GM12878 (cell line): ENCODE measurements at regions not wholly inside any gene's neighbourhood (a gene's known extent, or its start where the extent isn't known, plus 50 kb on each side); places are given as distances from the start of the nearest gene placed in this dataset.

Source experiments
- ATAC-seq: fragments of 200-7000 bp; cut with Tn5 transposase; 3 replicates; pipeline ENCODE4 v1.9.1; 2020; ENCODE audit warnings: mild to moderate bottlenecking, moderate library complexity
- BruUV-seq: library from RNA; stranded (reverse); fragments of 400-500 nt; replicated peaks from 2 replicates; lab custom pipeline; 2021; lab: Mats Ljungman, UMichigan
- CTCF ChIA-PET: fragments of 300-600 bp; sonication (Branson Sonifier 250); formaldehyde crosslinking; extraction: SDS; loops from one replicate; lab custom pipeline; 2021; ENCODE audit warnings: inconsistent platforms; lab: Yijun Ruan, JAX
- POLR2A ChIA-PET: fragments of 350-600 bp; formaldehyde crosslinking; extraction: SDS; loops from one replicate; lab custom pipeline; 2021; ENCODE audit warnings: inconsistent platforms; lab: Charles Lee
- RAD21 ChIA-PET: fragments of 300-600 bp; sonication (Branson Sonifier 250); formaldehyde crosslinking; loops from one replicate; lab custom pipeline; 2023; ENCODE audit warnings: antibody characterized with exemption; ENCODE audit not compliant: unreplicated experiment; lab: Charles Lee
- SMC1A ChIA-PET: fragments of 300-600 bp; sonication (Branson Sonifier 250); formaldehyde crosslinking; loops from one replicate; lab custom pipeline; 2023; ENCODE audit not compliant: unreplicated experiment, uncharacterized antibody; lab: Charles Lee
- DNase-seq: peaks from one replicate; pipeline ENCODE4 v3.0.0-alpha.2; 2011; ENCODE audit warnings: low read depth, low spot score
- FAIRE-seq: peaks from 3 replicates; lab custom pipeline; 2011; peaks lifted over from hg19 to GRCh38; lab: Jason Lieb, UNC
- H2AFZ ChIP-seq: 2 replicates; pipeline ENCODE4 v1.6.0; 2011; ENCODE audit warnings: low read depth, low read length, control low read depth; ENCODE audit not compliant: control insufficient read depth
- H3K27ac ChIP-seq: 2 replicates; pipeline ENCODE4 v1.5.1; 2011; ENCODE audit warnings: control low read depth; ENCODE audit not compliant: control insufficient read depth, insufficient read depth
- H3K27me3 ChIP-seq, 2 experiments: replicated peaks in 1 of 2; 2 replicates each; pipeline versions ENCODE4 v1.6.0 to v1.6.1; 2011; ENCODE audit warnings: low read length in 1 of 2; ENCODE audit not compliant: control insufficient read depth in 2 of 2, insufficient read depth in 2 of 2
- H3K36me3 ChIP-seq, 2 experiments: 2 replicates each; pipeline ENCODE4 v1.5.1; 2011; ENCODE audit warnings: low read length in 1 of 2; ENCODE audit not compliant: control insufficient read depth in 2 of 2, insufficient read depth in 2 of 2
- H3K4me1 ChIP-seq: 2 replicates; pipeline ENCODE4 v1.6.1; 2011; ENCODE audit warnings: mild to moderate bottlenecking, low read length, moderate library complexity, mixed read lengths; ENCODE audit not compliant: control insufficient read depth, insufficient read depth
- H3K4me2 ChIP-seq: 2 replicates; pipeline ENCODE4 v1.6.0; 2011; ENCODE audit warnings: control low read depth; ENCODE audit not compliant: control insufficient read depth, insufficient read depth
- H3K4me3 ChIP-seq: fragments of 200-600 bp; sonication (generic); 2 replicates; pipeline ENCODE4 v1.5.1; 2016
- H3K79me2 ChIP-seq: 2 replicates; pipeline ENCODE4 v1.6.0; 2011; ENCODE audit warnings: low read length; ENCODE audit not compliant: control insufficient read depth, insufficient read depth
- H3K9ac ChIP-seq: 2 replicates; pipeline ENCODE4 v1.8.0; 2011; ENCODE audit warnings: low read length, control low read depth, mixed read lengths; ENCODE audit not compliant: control insufficient read depth, insufficient read depth
- H3K9me3 ChIP-seq: replicated peaks from 3 replicates; pipeline ENCODE4 v1.5.1; 2011; ENCODE audit warnings: mild to moderate bottlenecking, low read length; ENCODE audit not compliant: control insufficient read depth, insufficient read depth
- H4K20me1 ChIP-seq: 2 replicates; pipeline ENCODE4 v1.6.0; 2011; ENCODE audit not compliant: control insufficient read depth, insufficient read depth
- GABPA ChIP-seq: IDR thresholded peaks from 2 replicates; pipeline ENCODE4 v1.6.1; 2014; ENCODE audit warnings: antibody characterized with exemption, low read depth, mild to moderate bottlenecking, inconsistent platforms
- KLF5 ChIP-seq: fragments of 450-650 bp; IDR thresholded peaks from 2 replicates; pipeline ENCODE4 v1.6.1; 2014; ENCODE audit warnings: mild to moderate bottlenecking; ENCODE audit not compliant: partially characterized antibody
- LARP7 ChIP-seq: fragments of 450-650 bp; IDR thresholded peaks from 2 replicates; pipeline ENCODE4 v1.6.1; 2017; ENCODE audit warnings: mild to moderate bottlenecking
- MEF2A ChIP-seq: IDR thresholded peaks from 2 replicates; pipeline ENCODE4 v1.6.1; 2011; ENCODE audit warnings: low read depth, mild to moderate bottlenecking, low read length, moderate library complexity; ENCODE audit not compliant: insufficient read depth
- RAD21 ChIP-seq: IDR thresholded peaks from 2 replicates; pipeline ENCODE4 v1.6.1; 2011; ENCODE audit warnings: mild to moderate bottlenecking, low read depth, low read length, moderate library complexity; ENCODE audit not compliant: insufficient read depth
- SIN3A ChIP-seq: IDR thresholded peaks from 2 replicates; pipeline ENCODE4 v1.6.1; 2012; ENCODE audit warnings: low read depth, low read length, improper control_type of control experiment
- SIX5 ChIP-seq: IDR thresholded peaks from 2 replicates; pipeline ENCODE4 v1.6.1; 2011; ENCODE audit warnings: mild to moderate bottlenecking, low read depth, low read length, moderate library complexity; ENCODE audit not compliant: severe bottlenecking
- WGBS: methylation state at CpG from one replicate; pipeline ENCODE4 v1.1.6; 2016; ENCODE audit warnings: low lambda C conversion rate; ENCODE audit not compliant: insufficient replicate concordance, insufficient coverage; ENCODE audit errors: missing lambda C conversion rate; 5-methylcytosine and 5-hydroxymethylcytosine counted together
- in situ Hi-C: fragments of 300-500 bp; cut with MboI; formaldehyde crosslinking; loops from 9 replicates; pipeline ENCODE4 v1.14.3; 2018; ENCODE audit warnings: mixed read lengths
- intact Hi-C: fragments of 100-400 bp; cut with micrococcal nuclease; formaldehyde crosslinking; loops from one replicate; pipeline ENCODE4 v1.14.2; 2022; ENCODE audit not compliant: unreplicated experiment
- TF ChIP-seq, protein P1 (sequence below): IDR thresholded peaks from 2 replicates; pipeline ENCODE4 v1.6.1; 2011; ENCODE audit warnings: low read depth, mild to moderate bottlenecking, low read length, moderate library complexity, borderline replicate concordance; ENCODE audit errors: extremely low read depth
- TF ChIP-seq, protein P2 (sequence below): fragments of 450-650 bp; IDR thresholded peaks from 2 replicates; pipeline ENCODE4 v1.6.1; 2017; ENCODE audit warnings: mild to moderate bottlenecking, moderate library complexity
- TF ChIP-seq, protein P3 (sequence below): fragments of 450-650 bp; formaldehyde crosslinking; IDR thresholded peaks from 2 replicates; pipeline ENCODE4 v1.4.0; 2020; ENCODE audit warnings: mild to moderate bottlenecking, moderate library complexity
- TF ChIP-seq, protein P4 (sequence below): IDR thresholded peaks from 2 replicates; pipeline ENCODE4 v1.6.1; 2012; ENCODE audit warnings: low read depth, low read length, improper control_type of control experiment

DNA sequence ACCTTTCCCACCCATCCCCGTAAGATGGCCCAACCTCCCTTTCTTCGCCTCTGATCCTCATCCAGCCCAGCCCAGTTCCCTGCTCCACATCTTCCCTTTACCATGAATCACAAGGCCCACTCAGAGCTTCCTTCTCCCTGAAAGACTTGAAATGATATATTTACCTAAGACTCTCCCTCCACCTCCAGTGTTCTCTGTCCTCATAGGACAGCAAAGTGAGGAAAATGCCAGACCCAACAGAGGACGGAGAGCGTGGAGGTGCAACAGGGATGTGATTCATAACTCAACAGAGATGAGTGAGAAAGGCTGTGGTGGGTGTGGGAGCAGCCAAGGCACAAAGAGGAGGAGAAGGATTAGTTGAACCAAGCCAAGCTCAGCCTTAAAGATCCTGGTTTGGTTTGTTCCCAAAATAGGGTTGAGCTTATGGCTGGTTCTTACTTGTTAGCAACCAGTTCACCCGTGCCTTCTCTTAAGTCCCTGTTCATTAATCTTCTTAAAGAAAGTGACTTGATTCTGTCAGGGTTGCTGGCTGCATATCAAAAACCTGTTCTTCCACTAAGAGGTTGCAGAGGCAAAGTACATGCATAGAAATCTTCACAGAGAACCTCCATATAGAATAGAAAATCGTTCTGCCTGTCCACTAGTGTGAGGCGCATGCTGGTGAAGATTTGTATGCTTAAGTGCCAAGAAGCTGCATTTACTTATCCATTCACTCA, 183.2 kb downstream of the ACTL7B start (continued):
- TF ChIP-seq, protein P1, sequence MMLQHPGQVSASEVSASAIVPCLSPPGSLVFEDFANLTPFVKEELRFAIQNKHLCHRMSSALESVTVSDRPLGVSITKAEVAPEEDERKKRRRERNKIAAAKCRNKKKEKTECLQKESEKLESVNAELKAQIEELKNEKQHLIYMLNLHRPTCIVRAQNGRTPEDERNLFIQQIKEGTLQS = no peak
- TF ChIP-seq RAD21 (no peak), LARP7 (no peak), GABPA (no peak), MEF2A (no peak)
- TF ChIP-seq, protein P2, sequence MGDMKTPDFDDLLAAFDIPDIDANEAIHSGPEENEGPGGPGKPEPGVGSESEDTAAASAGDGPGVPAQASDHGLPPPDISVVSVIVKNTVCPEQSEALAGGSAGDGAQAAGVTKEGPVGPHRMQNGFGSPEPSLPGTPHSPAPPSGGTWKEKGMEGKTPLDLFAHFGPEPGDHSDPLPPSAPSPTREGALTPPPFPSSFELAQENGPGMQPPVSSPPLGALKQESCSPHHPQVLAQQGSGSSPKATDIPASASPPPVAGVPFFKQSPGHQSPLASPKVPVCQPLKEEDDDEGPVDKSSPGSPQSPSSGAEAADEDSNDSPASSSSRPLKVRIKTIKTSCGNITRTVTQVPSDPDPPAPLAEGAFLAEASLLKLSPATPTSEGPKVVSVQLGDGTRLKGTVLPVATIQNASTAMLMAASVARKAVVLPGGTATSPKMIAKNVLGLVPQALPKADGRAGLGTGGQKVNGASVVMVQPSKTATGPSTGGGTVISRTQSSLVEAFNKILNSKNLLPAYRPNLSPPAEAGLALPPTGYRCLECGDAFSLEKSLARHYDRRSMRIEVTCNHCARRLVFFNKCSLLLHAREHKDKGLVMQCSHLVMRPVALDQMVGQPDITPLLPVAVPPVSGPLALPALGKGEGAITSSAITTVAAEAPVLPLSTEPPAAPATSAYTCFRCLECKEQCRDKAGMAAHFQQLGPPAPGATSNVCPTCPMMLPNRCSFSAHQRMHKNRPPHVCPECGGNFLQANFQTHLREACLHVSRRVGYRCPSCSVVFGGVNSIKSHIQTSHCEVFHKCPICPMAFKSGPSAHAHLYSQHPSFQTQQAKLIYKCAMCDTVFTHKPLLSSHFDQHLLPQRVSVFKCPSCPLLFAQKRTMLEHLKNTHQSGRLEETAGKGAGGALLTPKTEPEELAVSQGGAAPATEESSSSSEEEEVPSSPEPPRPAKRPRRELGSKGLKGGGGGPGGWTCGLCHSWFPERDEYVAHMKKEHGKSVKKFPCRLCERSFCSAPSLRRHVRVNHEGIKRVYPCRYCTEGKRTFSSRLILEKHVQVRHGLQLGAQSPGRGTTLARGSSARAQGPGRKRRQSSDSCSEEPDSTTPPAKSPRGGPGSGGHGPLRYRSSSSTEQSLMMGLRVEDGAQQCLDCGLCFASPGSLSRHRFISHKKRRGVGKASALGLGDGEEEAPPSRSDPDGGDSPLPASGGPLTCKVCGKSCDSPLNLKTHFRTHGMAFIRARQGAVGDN = no peak

DNA sequence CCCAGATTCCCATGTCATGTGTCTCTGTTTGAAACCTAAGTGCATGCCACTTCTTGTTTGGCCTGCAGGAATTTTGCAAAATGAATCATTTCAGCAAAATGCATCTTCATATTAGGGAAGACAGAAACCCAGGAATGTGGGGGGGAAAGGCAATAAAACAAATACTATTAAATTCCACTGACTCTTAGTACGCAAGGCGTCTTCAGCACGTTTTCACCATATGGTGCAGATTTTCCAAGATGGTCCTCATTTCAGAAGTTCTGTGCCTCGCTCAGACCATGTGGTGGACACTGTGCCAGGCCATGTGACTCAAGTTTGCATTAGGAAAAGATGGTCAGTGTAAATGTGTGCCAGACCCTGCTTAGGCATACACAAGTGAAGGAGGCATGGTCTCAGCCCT, 184.0 kb downstream of the ACTL7B start:
- no peak overlapping the region for H3K9ac ChIP-seq
- no peaks in the 10 kb centered on the region for H3K9me3 ChIP-seq
- no peaks in the 10 kb centered on the region for H3K36me3 ChIP-seq
- ChIA-PET CTCF (no interaction called here), SMC1A (no interaction called here), RAD21 (no interaction called here), POLR2A (no interaction called here)
- FAIRE-seq (no peak), DNase-seq (no peak), ATAC-seq (no peak)
- 41% methylated on average over 4 of the region's 4 CpGs for WGBS
- H2AFZ ChIP-seq = no peak overlapping the region
- H3K4me1 ChIP-seq = no peaks in the 10 kb centered on the region
- no TSS peak for BruUV-seq
- no peak overlapping the region for H3K4me3 ChIP-seq
- no peaks in the 10 kb centered on the region for H4K20me1 ChIP-seq
- in situ Hi-C loops = no loop called here
- H3K4me2 ChIP-seq = no peak overlapping the region
- TF ChIP-seq, protein P3, sequence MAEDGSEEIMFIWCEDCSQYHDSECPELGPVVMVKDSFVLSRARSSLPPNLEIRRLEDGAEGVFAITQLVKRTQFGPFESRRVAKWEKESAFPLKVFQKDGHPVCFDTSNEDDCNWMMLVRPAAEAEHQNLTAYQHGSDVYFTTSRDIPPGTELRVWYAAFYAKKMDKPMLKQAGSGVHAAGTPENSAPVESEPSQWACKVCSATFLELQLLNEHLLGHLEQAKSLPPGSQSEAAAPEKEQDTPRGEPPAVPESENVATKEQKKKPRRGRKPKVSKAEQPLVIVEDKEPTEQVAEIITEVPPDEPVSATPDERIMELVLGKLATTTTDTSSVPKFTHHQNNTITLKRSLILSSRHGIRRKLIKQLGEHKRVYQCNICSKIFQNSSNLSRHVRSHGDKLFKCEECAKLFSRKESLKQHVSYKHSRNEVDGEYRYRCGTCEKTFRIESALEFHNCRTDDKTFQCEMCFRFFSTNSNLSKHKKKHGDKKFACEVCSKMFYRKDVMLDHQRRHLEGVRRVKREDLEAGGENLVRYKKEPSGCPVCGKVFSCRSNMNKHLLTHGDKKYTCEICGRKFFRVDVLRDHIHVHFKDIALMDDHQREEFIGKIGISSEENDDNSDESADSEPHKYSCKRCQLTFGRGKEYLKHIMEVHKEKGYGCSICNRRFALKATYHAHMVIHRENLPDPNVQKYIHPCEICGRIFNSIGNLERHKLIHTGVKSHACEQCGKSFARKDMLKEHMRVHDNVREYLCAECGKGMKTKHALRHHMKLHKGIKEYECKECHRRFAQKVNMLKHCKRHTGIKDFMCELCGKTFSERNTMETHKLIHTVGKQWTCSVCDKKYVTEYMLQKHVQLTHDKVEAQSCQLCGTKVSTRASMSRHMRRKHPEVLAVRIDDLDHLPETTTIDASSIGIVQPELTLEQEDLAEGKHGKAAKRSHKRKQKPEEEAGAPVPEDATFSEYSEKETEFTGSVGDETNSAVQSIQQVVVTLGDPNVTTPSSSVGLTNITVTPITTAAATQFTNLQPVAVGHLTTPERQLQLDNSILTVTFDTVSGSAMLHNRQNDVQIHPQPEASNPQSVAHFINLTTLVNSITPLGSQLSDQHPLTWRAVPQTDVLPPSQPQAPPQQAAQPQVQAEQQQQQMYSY (CRISPR knock-in tag) = no peak
- TF ChIP-seq KLF5 (no peak), SIX5 (no peak), SIN3A (no peak)
- TF ChIP-seq, protein P4, sequence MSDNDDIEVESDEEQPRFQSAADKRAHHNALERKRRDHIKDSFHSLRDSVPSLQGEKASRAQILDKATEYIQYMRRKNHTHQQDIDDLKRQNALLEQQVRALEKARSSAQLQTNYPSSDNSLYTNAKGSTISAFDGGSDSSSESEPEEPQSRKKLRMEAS = no peak
- no peaks in the 10 kb centered on the region for H3K79me2 ChIP-seq
- intact Hi-C loops = no loop called here
- H3K27me3 ChIP-seq = no peaks in the 10 kb centered on the region; a peak in 1 of 4 replicates
- H3K27ac ChIP-seq = no peak overlapping the region
